Fibroblast of skin of right biceps (primary cell): ENCODE measurements at regions not wholly inside any gene's neighbourhood (a gene's known extent, or its start where the extent isn't known, plus 50 kb on each side); places are given as distances from the start of the nearest gene placed in this dataset.
"Not testable (repeated sequence)": the region's sequence is repeated elsewhere in the genome, so short reads cannot be mapped to it uniquely, and the experiment has no call there.

Source experiments
- DNase-seq: peaks from one replicate; pipeline ENCODE4 v3.0.0-alpha.2; 2013

DNA sequence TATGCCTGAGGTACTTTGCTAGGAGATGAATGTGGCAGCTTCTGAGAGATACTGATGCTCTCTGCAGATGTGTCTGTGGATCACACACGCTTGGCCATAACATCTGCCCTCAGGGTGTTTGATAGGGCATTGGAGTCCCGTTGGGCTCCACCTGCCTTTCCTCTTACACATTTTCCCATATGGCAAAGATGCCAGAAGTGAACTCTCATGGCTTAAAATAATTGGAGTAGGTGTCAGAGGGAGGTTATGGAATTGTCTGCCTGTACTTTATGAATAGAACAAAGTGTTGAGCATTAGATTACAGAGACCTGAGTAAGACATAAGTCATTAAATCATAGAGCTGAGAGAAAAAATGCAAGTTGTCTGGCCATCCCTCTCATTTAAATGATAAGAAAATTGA lies 75.3 kb upstream of the PNPT1 start:
- peak; percentile 18 for DNase-seq

DNA sequence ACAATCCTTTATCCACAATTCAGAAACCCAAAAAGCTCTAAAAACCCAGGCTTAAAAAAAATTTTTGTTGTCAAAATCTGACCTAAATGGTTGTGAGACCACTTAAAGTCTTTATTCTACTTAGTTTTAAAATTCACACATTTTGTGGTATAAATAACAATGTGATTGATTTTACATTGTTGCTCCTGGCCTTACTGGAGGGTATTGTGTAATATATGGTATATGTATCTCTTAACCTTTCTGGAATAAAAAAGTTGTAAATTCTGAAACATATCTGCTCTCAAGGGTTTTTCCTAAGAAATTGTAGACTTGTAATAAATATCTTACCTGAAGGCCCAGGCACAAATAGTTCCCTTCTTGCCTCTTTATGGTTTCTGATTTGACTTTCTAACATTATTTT lies 73.3 kb upstream of the PNPT1 start:
- no peak for DNase-seq

DNA sequence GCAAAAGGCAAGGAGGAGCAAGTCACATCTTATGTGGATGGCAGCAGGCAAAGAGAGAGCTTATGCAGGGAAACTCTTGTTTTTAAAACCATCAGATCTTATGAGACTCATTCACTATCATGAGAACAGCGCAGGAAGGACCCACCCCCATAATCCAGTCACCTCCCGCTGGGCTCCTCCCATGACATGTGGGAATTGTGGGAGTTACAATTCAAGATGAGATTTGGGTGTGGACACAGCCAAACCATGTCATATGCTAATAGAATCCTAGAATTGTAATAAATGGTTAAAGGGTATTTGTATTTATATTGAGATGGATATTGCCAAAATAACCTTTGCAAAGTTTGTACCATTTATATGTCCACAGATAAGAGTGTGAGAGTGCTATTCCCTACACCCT lies 72.1 kb upstream of the PNPT1 start:
- DNase-seq = not testable (repeated sequence)

DNA sequence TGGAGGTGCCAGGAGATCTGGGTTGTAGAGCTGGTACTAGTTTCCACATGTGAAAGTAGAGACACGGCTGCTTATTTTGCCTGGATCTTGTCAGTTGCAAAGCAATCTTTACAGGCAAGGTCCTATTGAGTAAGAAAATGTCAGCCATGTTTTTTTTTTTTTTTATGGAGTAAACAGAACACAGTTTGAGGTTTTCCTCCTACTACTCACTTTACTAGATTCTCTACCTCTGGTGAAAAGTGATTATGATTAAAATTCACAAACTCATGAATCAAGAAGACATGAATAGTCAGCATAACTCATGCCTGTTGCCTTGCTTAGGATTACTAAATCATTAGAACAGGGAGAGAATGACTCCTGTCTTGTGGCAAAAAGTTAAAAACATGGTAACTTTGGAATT lies 70.1 kb upstream of the PNPT1 start:
- DNase-seq = no peak

DNA sequence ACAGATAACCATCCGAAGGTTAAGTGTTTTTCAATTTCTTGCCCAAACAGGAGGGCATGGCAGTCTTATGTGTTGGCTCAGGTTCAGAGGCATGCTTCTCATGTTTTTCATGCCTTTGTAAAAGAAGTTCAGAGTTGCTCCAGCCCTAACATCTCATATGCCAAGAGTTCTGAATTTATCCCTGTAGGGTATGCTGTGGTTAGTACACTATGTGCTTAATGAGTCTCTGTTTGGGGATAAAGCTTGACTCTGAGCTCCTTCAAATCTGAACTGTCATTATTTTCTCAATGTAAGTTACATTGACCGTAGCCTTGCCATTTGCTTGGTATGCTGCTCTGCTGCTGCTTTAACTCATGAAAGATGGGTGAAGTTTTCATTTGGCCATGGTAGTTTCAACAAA lies 67.9 kb upstream of the PNPT1 start:
- peak; percentile 19 for DNase-seq

DNA sequence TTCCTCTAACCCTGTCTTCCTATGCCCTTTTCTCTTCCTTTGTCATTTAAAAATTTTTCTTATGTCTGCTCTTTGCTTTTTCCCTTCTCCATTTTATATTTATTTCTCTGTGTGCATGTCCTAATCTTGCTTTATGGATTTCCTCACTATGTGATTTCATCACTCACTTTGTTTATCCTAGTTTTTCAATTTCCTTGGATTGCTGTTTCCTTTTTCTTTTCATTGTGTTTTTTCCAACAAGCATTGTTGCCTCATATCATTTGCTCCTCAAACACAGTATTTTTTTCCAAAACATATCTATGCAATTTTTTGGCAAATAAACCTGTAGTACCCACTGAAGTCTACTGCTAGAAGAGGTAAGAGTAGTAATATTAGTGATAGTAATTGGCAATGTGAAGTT lies 67.4 kb upstream of the PNPT1 start:
- DNase-seq = no peak

DNA sequence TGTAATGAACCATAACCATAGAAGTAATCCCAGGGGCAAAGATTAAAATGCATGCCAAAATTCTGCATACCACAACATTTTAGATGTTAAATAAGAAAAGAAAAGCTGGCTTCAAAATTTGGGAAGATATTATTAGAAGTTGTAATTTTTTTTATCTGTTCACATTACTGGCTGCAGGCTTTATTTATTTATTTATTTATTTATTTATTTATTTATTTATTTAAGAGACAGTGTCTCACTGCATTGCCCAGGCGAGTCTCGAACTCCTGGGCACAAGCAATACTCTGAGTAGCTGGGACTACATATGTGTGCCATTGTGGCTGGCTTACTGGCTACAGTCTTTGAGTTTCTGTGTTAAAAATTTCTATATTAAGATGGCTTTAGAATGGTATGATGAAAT lies 66.5 kb upstream of the PNPT1 start:
- no peak for DNase-seq

DNA sequence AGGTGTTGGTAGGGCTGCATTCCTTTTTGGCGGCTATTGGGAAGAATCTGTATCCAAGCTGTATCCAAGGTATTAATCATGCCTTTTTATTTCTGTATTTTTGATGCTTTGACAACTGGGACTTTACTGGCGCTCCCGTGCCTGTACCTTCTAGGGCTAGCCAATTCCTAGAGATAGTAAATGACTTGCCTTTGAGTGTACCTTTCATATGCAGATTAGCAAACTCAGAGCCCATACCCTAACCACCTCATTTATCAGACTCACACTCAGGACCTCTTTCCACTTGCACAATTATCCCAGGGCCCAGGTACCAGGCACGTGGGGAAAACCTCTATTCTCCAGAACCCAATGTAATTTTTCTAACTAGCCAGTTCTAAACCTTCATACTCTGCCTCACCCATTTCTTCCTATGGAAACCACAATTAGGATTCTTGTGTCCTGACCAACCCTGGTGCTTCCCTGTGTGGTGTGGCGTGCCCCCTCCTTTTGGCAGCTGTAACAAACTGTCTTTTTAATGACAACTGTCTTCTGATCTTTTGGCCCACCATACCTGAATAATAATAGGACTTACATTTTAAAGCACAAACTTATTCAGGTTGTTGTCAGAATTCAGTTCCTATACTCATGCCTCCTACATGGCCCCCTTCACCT lies 65.8 kb upstream of the PNPT1 start:
- DNase-seq = no peak

DNA sequence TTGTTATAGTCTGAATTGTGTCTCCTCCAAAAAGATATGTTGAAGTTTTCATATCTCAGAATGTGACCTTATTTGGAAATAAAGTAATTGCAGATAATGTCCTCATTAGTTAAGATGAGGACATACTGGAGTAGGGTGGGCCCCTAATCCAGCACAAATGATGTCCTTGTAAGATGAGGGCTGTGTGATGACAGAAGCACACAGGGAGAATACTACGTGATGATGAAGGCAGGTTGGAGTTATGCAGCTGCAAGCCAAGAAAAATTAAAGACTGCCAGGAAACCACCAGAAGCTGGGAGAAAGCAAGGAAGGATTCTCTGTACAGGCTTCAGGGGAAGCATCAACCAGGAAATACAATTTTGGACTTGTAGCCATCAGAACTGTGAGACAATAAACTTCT lies 58.3 kb upstream of the PNPT1 start:
- peak; percentile 18 for DNase-seq

DNA sequence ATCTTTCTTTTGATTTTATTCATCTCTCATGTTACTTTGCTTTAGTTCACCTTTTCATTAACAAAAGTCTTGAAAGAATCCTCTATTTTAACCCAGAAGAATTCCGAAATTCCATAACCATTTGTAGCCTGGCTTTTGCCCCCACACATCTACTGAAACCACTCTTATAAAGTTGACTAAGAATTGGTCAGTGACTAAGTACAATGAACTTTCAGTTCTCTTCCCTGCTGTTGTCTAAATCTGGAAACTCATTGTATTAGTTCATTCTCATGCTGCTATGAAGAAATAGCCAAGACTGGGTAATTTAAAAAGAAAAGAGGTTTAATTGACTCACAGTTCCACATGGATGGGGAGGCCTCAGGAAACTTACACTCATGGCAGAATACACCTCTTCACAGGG lies 49.9 kb upstream of the PNPT1 start:
- peak; percentile 74 for DNase-seq
